SK-N-SH (cell line): ENCODE measurements at regions not wholly inside any gene's neighbourhood (a gene's known extent, or its start where the extent isn't known, plus 50 kb on each side); places are given as distances from the start of the nearest gene placed in this dataset.

ENCODE experiments used
- CTCF ChIA-PET: fragments of 300-600, 350-600 bp; formaldehyde crosslinking; extraction: SDS; loops from one replicate; lab custom pipeline; 2021; lab: Yijun Ruan, JAX
- POLR2A ChIA-PET: fragments of 350-600 bp; sonication (Branson Sonifier 250); formaldehyde crosslinking; extraction: SDS; loops from one replicate; lab custom pipeline; 2020; ENCODE audit warnings: antibody characterized with exemption, inconsistent platforms; lab: Yijun Ruan, JAX
- DNase-seq: peaks from one replicate; pipeline ENCODE4 v3.0.0; 2012
- H2AFZ ChIP-seq: fragments of 200-600 bp; sonication (generic); 2 replicates; pipeline ENCODE4 v1.8.1; 2016; ENCODE audit warnings: antibody characterized with exemption, mild to moderate bottlenecking, low read depth
- H3F3A ChIP-seq: fragments of 200-600 bp; sonication (generic); replicated peaks from 2 replicates; pipeline ENCODE3; 2016; ENCODE audit warnings: antibody characterized with exemption, mild to moderate bottlenecking; ENCODE audit not compliant: insufficient read depth
- H3K27ac ChIP-seq, 2 experiments: fragments of 200-500 bp in 1 of 2; fragments of 200-600 bp in 1 of 2; sonication (Bioruptor generic) in 1 of 2; sonication (generic), shearing (Covaris generic) in 1 of 2; 2 replicates each; pipeline versions ENCODE4 v1.5.1 to v1.6.1; 2014 to 2016; ENCODE audit warnings: low read depth in 2 of 2, inconsistent platforms in 1 of 2, low read length in 1 of 2, mild to moderate bottlenecking in 1 of 2, mixed read lengths in 1 of 2
- H3K27me3 ChIP-seq: fragments of 200-600 bp; sonication (generic), shearing (Covaris generic); 2 replicates; pipeline ENCODE4 v1.6.1; 2016; ENCODE audit warnings: mixed run types; ENCODE audit not compliant: insufficient read depth
- H3K36me3 ChIP-seq, 2 experiments: fragments of 200-500 bp in 1 of 2; fragments of 200-600 bp in 1 of 2; sonication (Bioruptor generic) in 1 of 2; sonication (generic) in 1 of 2; replicated peaks in 1 of 2; 2 replicates each; pipeline versions ENCODE3 to v1.5.1; 2014 to 2016; ENCODE audit warnings: low read length in 1 of 2, mild to moderate bottlenecking in 1 of 2; ENCODE audit not compliant: insufficient read depth in 2 of 2, control insufficient read depth in 1 of 2
- H3K4me1 ChIP-seq, 2 experiments: fragments of 200-500 bp in 1 of 2; fragments of 200-600 bp in 1 of 2; sonication (Bioruptor generic) in 1 of 2; sonication (generic), shearing (Covaris generic) in 1 of 2; 2 replicates each; pipeline versions ENCODE4 v1.5.1 to v1.6.1; 2014 to 2016; ENCODE audit warnings: low read depth in 1 of 2, low read length in 1 of 2, mixed run types in 1 of 2; ENCODE audit not compliant: insufficient read depth in 2 of 2, control insufficient read depth in 1 of 2
- H3K4me2 ChIP-seq: fragments of 200-600 bp; sonication (generic), shearing (Covaris generic); 2 replicates; pipeline ENCODE4 v1.6.1; 2017; ENCODE audit warnings: mixed run types
- H3K4me3 ChIP-seq, 2 experiments: fragments of 200-500 bp in 1 of 2; fragments of 200-600 bp in 1 of 2; sonication (Bioruptor generic) in 1 of 2; sonication (generic), shearing (Covaris generic) in 1 of 2; 2 replicates each; pipeline versions ENCODE4 v1.5.1 to v1.8.1; 2014 to 2016; ENCODE audit warnings: low read depth in 2 of 2, inconsistent platforms in 1 of 2, low read length in 1 of 2, mild to moderate bottlenecking in 1 of 2, mixed read lengths in 1 of 2, moderate library complexity in 1 of 2
- H3K79me2 ChIP-seq: fragments of 200-600 bp; sonication (generic); 2 replicates; pipeline ENCODE4 v1.8.1; 2017; ENCODE audit warnings: mild to moderate bottlenecking; ENCODE audit not compliant: insufficient read depth
- H3K9ac ChIP-seq: fragments of 200-600 bp; sonication (generic); 2 replicates; pipeline ENCODE4 v1.6.1; 2017; ENCODE audit warnings: mixed run types
- H3K9me2 ChIP-seq: fragments of 200-600 bp; sonication (generic); 2 replicates; pipeline ENCODE4 v1.6.1; 2017; ENCODE audit warnings: mixed run types
- H3K9me3 ChIP-seq: fragments of 200-600 bp; sonication (generic); 2 replicates; pipeline ENCODE4 v1.6.1; 2017; ENCODE audit warnings: mixed run types, mild to moderate bottlenecking, moderate library complexity
- H4K20me1 ChIP-seq: fragments of 200-600 bp; sonication (generic); 2 replicates; pipeline ENCODE4 v1.6.1; 2017; ENCODE audit warnings: mild to moderate bottlenecking, mixed run types; ENCODE audit not compliant: insufficient read depth
- CHD2 ChIP-seq: fragments of 150-350 bp; IDR thresholded peaks from 2 replicates; pipeline ENCODE4 v1.6.1; 2018; ENCODE audit warnings: low read length; ENCODE audit not compliant: partially characterized antibody
- ELF1 ChIP-seq: IDR thresholded peaks from 2 replicates; pipeline ENCODE4 v1.4.0; 2012
- FOSL2 ChIP-seq: IDR thresholded peaks from 2 replicates; pipeline ENCODE4 v1.4.0; 2012; ENCODE audit warnings: low read depth, mild to moderate bottlenecking, moderate library complexity, borderline replicate concordance
- FOXJ3 ChIP-seq: sonication (generic); formaldehyde crosslinking; IDR thresholded peaks from 2 replicates; pipeline ENCODE4 v1.5.1; 2020; ENCODE audit warnings: mild to moderate bottlenecking, missing genetic modification reagents
- MEF2A ChIP-seq: IDR thresholded peaks from 2 replicates; pipeline ENCODE4 v1.4.0; 2012; ENCODE audit warnings: low read depth, borderline replicate concordance
- MXI1 ChIP-seq: IDR thresholded peaks from 2 replicates; pipeline ENCODE4 v1.6.1; 2012; ENCODE audit warnings: mild to moderate bottlenecking, low read depth, low read length, improper control_type of control experiment
- PBX3 ChIP-seq: IDR thresholded peaks from 2 replicates; pipeline ENCODE4; 2012
- RAD21 ChIP-seq: IDR thresholded peaks from 2 replicates; pipeline ENCODE4 v1.6.1; 2012; ENCODE audit warnings: mild to moderate bottlenecking, low read length
- RCOR1 ChIP-seq: fragments of 150-350 bp; IDR thresholded peaks from 2 replicates; pipeline ENCODE4 v1.6.1; 2017; ENCODE audit warnings: antibody characterized with exemption, low read length
- RFX5 ChIP-seq: IDR thresholded peaks from 2 replicates; pipeline ENCODE4 v1.6.1; 2012; ENCODE audit warnings: mild to moderate bottlenecking, improper control_type of control experiment, low read length
- RXRA ChIP-seq: IDR thresholded peaks from 2 replicates; pipeline ENCODE4 v1.4.0; 2012; ENCODE audit warnings: low read depth, mild to moderate bottlenecking, borderline replicate concordance
- SIN3A ChIP-seq: IDR thresholded peaks from 2 replicates; pipeline ENCODE4 v1.6.1; 2012; ENCODE audit warnings: low read depth, mild to moderate bottlenecking, low read length, moderate library complexity, borderline replicate concordance
- SMC3 ChIP-seq: IDR thresholded peaks from 2 replicates; pipeline ENCODE4 v1.6.1; 2012; ENCODE audit warnings: low read depth, low read length, improper control_type of control experiment
- TAF1 ChIP-seq: IDR thresholded peaks from 2 replicates; pipeline ENCODE4 v1.6.1; 2012; ENCODE audit warnings: low read depth, mild to moderate bottlenecking, low read length, moderate library complexity, borderline replicate concordance
- TCF12 ChIP-seq: IDR thresholded peaks from 2 replicates; pipeline ENCODE4 v1.4.0; 2012
- USF2 ChIP-seq: fragments of 150-350 bp; IDR thresholded peaks from 2 replicates; pipeline ENCODE4 v1.6.1; 2017; ENCODE audit warnings: antibody characterized with exemption, low read length, low read depth, borderline replicate concordance
- YY1 ChIP-seq: IDR thresholded peaks from 2 replicates; pipeline ENCODE4 v1.4.0; 2012; ENCODE audit warnings: low read depth, mild to moderate bottlenecking
- WGBS: methylation state at CpG from one replicate; pipeline ENCODE4 v1.1.6; 2017; ENCODE audit warnings: low lambda C conversion rate; 5-methylcytosine and 5-hydroxymethylcytosine counted together

- TF ChIP-seq RAD21 (no peak), FOXJ3 (no peak), YY1 (no peak), TCF12 (no peak), FOSL2 (no peak), SIN3A (no peak), SMC3 (no peak), PBX3 (no peak)
- no peak overlapping the region for H2AFZ ChIP-seq
- ChIA-PET POLR2A (no interaction called here), CTCF (no interaction called here)
- H3K27ac ChIP-seq, result no peak overlapping the region
- WGBS, result 85% methylated on average over 1 of the region's 1 CpG
- H3K4me3 ChIP-seq, result no peak overlapping the region
- no peaks in the 10 kb centered on the region for H3K36me3 ChIP-seq
- H3K9ac ChIP-seq, result no peak overlapping the region
- H3K9me3 ChIP-seq, result no peaks in the 10 kb centered on the region
- H3F3A ChIP-seq, result no peaks in the 10 kb centered on the region
- H3K27me3 ChIP-seq, result no peaks in the 10 kb centered on the region
- H3K79me2 ChIP-seq, result no peaks in the 10 kb centered on the region
- H3K4me2 ChIP-seq, result no peak overlapping the region
- H3K9me2 ChIP-seq, result no peaks in the 10 kb centered on the region
- H4K20me1 ChIP-seq, result no peaks in the 10 kb centered on the region
- H3K4me1 ChIP-seq, result no peaks in the 10 kb centered on the region; a peak in 1 of 4 replicates
- no peak for DNase-seq
Measured at GRCh38 chr2:41432459-41432858, 615.4 kb upstream of the PKDCC start.

GRCh38 chr2:41434991-41435390, 612.8 kb upstream of the PKDCC start:
- no peaks in the 10 kb centered on the region; a peak in 1 of 4 replicates for H3K4me1 ChIP-seq
- H3K36me3 ChIP-seq, result no peaks in the 10 kb centered on the region
- H3K4me3 ChIP-seq, result no peak overlapping the region
- ChIA-PET CTCF (interaction anchor here (1.7 kb wide), 1 partner anchor 264 kb away, joined by 9 read pairs; no protein-coding TSS in a partner anchor), POLR2A (no interaction called here)
- no peak for DNase-seq
- no peaks in the 10 kb centered on the region for H3K9me3 ChIP-seq
- no peaks in the 10 kb centered on the region for H3K27me3 ChIP-seq
- H2AFZ ChIP-seq, result no peak overlapping the region
- H3K79me2 ChIP-seq, result no peaks in the 10 kb centered on the region
- H3K9ac ChIP-seq, result no peak overlapping the region
- WGBS, result 18% methylated on average over 3 of the region's 3 CpGs
- H3K9me2 ChIP-seq, result no peaks in the 10 kb centered on the region
- no peak overlapping the region for H3K27ac ChIP-seq
- no peak overlapping the region for H3K4me2 ChIP-seq
- TF ChIP-seq PBX3 (no peak), TCF12 (no peak), RXRA (no peak), YY1 (no peak), USF2 (no peak), ELF1 (no peak), RCOR1 (no peak), RFX5 (no peak), MEF2A (no peak), MXI1 (no peak), FOSL2 (no peak), TAF1 (no peak), CHD2 (no peak)
- H4K20me1 ChIP-seq, result no peaks in the 10 kb centered on the region
- no peaks in the 10 kb centered on the region for H3F3A ChIP-seq
